ENCODE measurements at regions not wholly inside any gene's neighbourhood (a gene's known extent, or its start where the extent isn't known, plus 50 kb on each side); places are given as distances from the start of the nearest gene placed in this dataset.
"Not testable (repeated sequence)": the region's sequence is repeated elsewhere in the genome, so short reads cannot be mapped to it uniquely, and the experiment has no call there.

GRCh38 chr15:31502541-31503229 lies 176.1 kb downstream of the KLF13 start:
- H3K9me3 ChIP-seq (ENCODE audit: severe bottlenecking): no peaks in the 10 kb centered on the region
- TF ChIP-seq CTCF (IDR thresholded peaks at IDR 0.05; ENCODE audit: poor library complexity, severe bottlenecking): no peak
- ATAC-seq (ENCODE audit: low read depth) (no peak), DNase-seq (ENCODE audit: low spot score) (no peak)
- peaks cover 4% of the 10 kb centered on the region for H3K4me1 ChIP-seq (ENCODE audit: insufficient read depth, poor library complexity, severe bottlenecking)
- no peak overlapping the region for H3K4me3 ChIP-seq (ENCODE audit: severe bottlenecking)
- no peak overlapping the region for H3K27ac ChIP-seq (ENCODE audit: poor library complexity, severe bottlenecking)
- no peaks in the 10 kb centered on the region for H3K27me3 ChIP-seq (ENCODE audit: insufficient read depth, poor library complexity, severe bottlenecking)
- no peaks in the 10 kb centered on the region for H3K36me3 ChIP-seq (ENCODE audit: low read depth)

DNA sequence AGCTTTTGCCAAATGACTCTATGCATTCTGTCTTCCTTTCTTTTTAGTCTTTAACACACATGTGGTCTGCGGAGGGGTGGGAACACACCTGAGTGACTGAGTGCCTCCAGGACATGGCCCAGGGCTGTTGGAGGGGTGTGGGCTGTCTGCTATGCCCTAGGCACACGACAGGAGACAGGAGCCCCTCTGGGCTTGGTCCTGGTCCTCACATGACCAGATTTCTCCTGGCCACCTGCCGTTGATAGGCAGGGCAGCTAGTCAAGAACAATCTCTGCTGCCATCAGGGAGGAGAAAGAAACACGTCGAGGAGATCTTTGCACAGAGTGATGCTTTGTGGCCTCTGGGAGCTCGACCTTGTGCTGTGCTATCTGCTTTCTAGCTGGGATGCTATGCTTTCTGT lies 176.6 kb downstream of the KLF13 start:
- Histone ChIP-seq H3K27ac (ENCODE audit: poor library complexity, severe bottlenecking) (no peak overlapping the region), H3K4me1 (ENCODE audit: insufficient read depth, poor library complexity, severe bottlenecking) (peaks cover 4% of the 10 kb centered on the region), H3K4me3 (ENCODE audit: severe bottlenecking) (no peak overlapping the region), H3K36me3 (ENCODE audit: low read depth) (no peaks in the 10 kb centered on the region), H3K9me3 (ENCODE audit: severe bottlenecking) (no peaks in the 10 kb centered on the region), H3K27me3 (ENCODE audit: insufficient read depth, poor library complexity, severe bottlenecking) (no peaks in the 10 kb centered on the region)
- DNase-seq (ENCODE audit: low spot score) (no peak), ATAC-seq (ENCODE audit: low read depth) (no peak)
- TF ChIP-seq CTCF (IDR thresholded peaks at IDR 0.05; ENCODE audit: poor library complexity, severe bottlenecking): no peak

DNA sequence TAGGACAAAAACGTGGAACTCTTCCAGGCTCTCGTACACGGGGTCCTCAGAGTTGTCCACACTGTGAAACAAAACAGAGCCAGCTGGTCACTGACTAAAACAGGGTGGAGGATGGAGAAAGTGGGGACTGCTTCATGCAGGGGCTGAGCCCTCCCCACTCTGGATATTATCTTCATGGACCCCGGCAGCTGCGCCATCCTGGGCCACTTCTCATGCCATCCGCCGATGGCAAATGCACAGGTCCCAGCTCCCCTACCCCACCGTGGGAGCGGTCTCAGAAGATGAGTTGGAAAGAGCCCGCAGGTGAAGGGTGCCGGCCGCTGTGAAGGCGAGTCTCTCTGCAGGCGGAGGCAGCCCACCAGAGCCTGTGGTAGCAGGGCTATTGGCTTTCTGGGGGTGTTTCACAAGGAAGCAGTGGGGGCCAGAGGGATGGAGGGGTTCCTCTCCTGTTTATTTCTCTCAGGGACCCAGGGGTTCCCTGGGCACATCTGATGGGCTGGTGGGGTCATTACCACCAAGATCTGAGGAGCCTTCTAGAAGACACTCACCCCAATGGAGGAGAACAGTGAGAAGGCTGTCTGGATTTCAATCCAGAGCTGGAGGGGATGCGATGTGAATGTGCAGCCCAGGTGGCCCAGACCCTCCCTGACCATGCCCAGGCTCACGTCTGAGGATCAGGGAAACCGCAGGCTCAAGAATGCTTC lies 177.3 kb downstream of the KLF13 start:
- DNase-seq (ENCODE audit: low spot score) (no peak), ATAC-seq (ENCODE audit: low read depth) (no peak)
- Histone ChIP-seq H3K9me3 (ENCODE audit: severe bottlenecking) (no peaks in the 10 kb centered on the region), H3K27ac (ENCODE audit: poor library complexity, severe bottlenecking) (no peak overlapping the region), H3K4me3 (ENCODE audit: severe bottlenecking) (no peak overlapping the region), H3K27me3 (ENCODE audit: insufficient read depth, poor library complexity, severe bottlenecking) (no peaks in the 10 kb centered on the region), H3K4me1 (ENCODE audit: insufficient read depth, poor library complexity, severe bottlenecking) (peaks cover 4% of the 10 kb centered on the region), H3K36me3 (ENCODE audit: low read depth) (no peaks in the 10 kb centered on the region)
- TF ChIP-seq CTCF (IDR thresholded peaks at IDR 0.05; ENCODE audit: poor library complexity, severe bottlenecking): no peak

DNA sequence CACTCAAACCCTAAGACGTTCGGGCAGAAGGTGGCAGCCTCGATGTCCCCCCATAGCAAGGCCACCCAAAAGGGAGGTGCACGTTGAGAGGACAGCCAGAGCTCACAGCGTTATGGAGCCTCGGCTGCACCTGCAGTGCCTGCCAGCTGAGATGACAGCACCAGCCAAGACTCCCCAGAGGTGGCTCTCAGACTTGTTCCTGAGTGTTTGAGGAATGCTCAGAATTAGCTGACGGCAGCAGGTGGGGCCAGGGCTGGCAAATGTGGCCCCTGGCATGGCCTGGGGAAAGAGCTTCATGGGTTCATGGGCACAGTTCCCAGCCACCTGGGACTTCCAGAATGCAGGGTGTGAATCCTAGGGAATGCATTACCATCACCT lies 177.8 kb downstream of the KLF13 start:
- ATAC-seq (ENCODE audit: low read depth) (peak; percentile 57), DNase-seq (ENCODE audit: low spot score) (no peak)
- no peak overlapping the region for H3K4me3 ChIP-seq (ENCODE audit: severe bottlenecking)
- H3K27ac ChIP-seq (ENCODE audit: poor library complexity, severe bottlenecking): no peak overlapping the region
- peaks cover 4% of the 10 kb centered on the region for H3K4me1 ChIP-seq (ENCODE audit: insufficient read depth, poor library complexity, severe bottlenecking)
- H3K36me3 ChIP-seq (ENCODE audit: low read depth): no peaks in the 10 kb centered on the region
- H3K9me3 ChIP-seq (ENCODE audit: severe bottlenecking): no peaks in the 10 kb centered on the region
- H3K27me3 ChIP-seq (ENCODE audit: insufficient read depth, poor library complexity, severe bottlenecking): no peaks in the 10 kb centered on the region
- TF ChIP-seq CTCF (IDR thresholded peaks at IDR 0.05; ENCODE audit: poor library complexity, severe bottlenecking): no peak

DNA sequence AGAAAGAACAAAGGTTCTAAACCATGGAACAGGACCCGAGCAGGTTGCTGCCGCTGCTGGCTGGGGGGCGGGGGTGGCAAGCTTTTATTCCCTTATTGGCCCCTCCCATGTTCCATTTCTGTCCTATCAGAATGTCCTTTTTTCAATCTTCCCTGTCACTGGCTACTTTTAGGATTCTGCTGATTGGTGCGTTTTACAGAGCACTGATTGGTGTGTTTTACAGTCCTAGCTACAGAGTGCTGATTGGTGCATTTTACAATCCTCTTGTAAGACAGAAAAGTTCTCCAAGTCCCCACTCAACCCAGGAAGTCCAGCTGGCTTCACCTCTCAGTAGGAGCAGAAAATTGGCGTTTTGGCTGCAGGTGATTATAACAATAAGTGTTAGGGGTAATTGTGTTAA lies 180.9 kb downstream of the KLF13 start:
- H3K4me3 ChIP-seq (ENCODE audit: severe bottlenecking); DNase-seq (ENCODE audit: low spot score); H3K27ac ChIP-seq (ENCODE audit: poor library complexity, severe bottlenecking); H3K27me3 ChIP-seq (ENCODE audit: insufficient read depth, poor library complexity, severe bottlenecking); H3K4me1 ChIP-seq (ENCODE audit: insufficient read depth, poor library complexity, severe bottlenecking); ATAC-seq (ENCODE audit: low read depth); H3K9me3 ChIP-seq (ENCODE audit: severe bottlenecking); H3K36me3 ChIP-seq (ENCODE audit: low read depth): not testable (repeated sequence)
